CD14-positive monocyte (primary cell): ENCODE measurements at regions not wholly inside any gene's neighbourhood (a gene's known extent, or its start where the extent isn't known, plus 50 kb on each side); places are given as distances from the start of the nearest gene placed in this dataset.

Experiments used
- DNase-seq, 3 donors: peaks; one replicate each; pipeline ENCODE4 v3.0.0-alpha.2; 2011 to 2022
- H2AFZ ChIP-seq: 2 replicates; pipeline ENCODE4 v1.6.0; 2012; ENCODE audit warnings: mild to moderate bottlenecking, low read depth, low read length, inconsistent platforms; ENCODE audit not compliant: insufficient read depth, poor library complexity, severe bottlenecking
- H3K27ac ChIP-seq, 2 donors: 1 replicate in 1 of 2; 2 replicates in 1 of 2; pipeline ENCODE4 v1.5.1; 2012 to 2013; ENCODE audit warnings: low read length in 2 of 2, control low read depth in 1 of 2, inconsistent platforms in 1 of 2, low read depth in 1 of 2, mild to moderate bottlenecking in 1 of 2
- H3K27me3 ChIP-seq, 2 donors: one replicate each; pipeline versions ENCODE4 v1.6.0 to v1.6.1; 2011 to 2013; ENCODE audit warnings: low read length in 2 of 2; ENCODE audit not compliant: control insufficient read depth in 2 of 2, insufficient read depth in 2 of 2
- H3K36me3 ChIP-seq, 2 donors: replicated peaks in 1 of 2; 1 replicate in 1 of 2; 2 replicates in 1 of 2; pipeline versions ENCODE4 v1.5.1 to v1.6.1; 2012 to 2013; ENCODE audit warnings: low read length in 2 of 2, control low read depth in 1 of 2, inconsistent platforms in 1 of 2, mild to moderate bottlenecking in 1 of 2; ENCODE audit not compliant: insufficient read depth in 2 of 2, control insufficient read depth in 1 of 2
- H3K4me1 ChIP-seq, 2 donors: 1 replicate in 1 of 2; 2 replicates in 1 of 2; pipeline versions ENCODE4 v1.5.1 to v1.6.1; 2012 to 2013; ENCODE audit warnings: low read length in 2 of 2, control low read depth in 1 of 2, inconsistent platforms in 1 of 2, mild to moderate bottlenecking in 1 of 2, moderate library complexity in 1 of 2; ENCODE audit not compliant: insufficient read depth in 2 of 2, control insufficient read depth in 1 of 2
- H3K4me2 ChIP-seq: replicated peaks from 2 replicates; pipeline ENCODE3; 2012; ENCODE audit warnings: low read length, moderate library complexity, mild to moderate bottlenecking; ENCODE audit not compliant: poor library complexity, severe bottlenecking; ENCODE audit errors: extremely low read depth
- H3K4me3 ChIP-seq, 3 experiments: fragments of 200-600 bp in 1 of 3; sonication (generic) in 1 of 3; replicated peaks in 1 of 3; 1 replicate in 2 of 3; 2 replicates in 1 of 3; pipeline ENCODE4 v1.5.1; 2011 to 2013; ENCODE audit warnings: low read length in 3 of 3, mild to moderate bottlenecking in 3 of 3, control low read depth in 2 of 3, low read depth in 2 of 3, inconsistent platforms in 1 of 3, moderate library complexity in 1 of 3
- H3K79me2 ChIP-seq: 2 replicates; pipeline ENCODE4 v1.6.0; 2012; ENCODE audit warnings: mild to moderate bottlenecking, control low read depth, inconsistent platforms, low read length, moderate library complexity; ENCODE audit not compliant: insufficient read depth
- H3K9ac ChIP-seq: 2 replicates; pipeline ENCODE4 v1.6.0; 2017; ENCODE audit warnings: low read length, mild to moderate bottlenecking; ENCODE audit not compliant: insufficient read depth, poor library complexity, severe bottlenecking
- H3K9me3 ChIP-seq, 2 donors: replicated peaks in 1 of 2; 1 replicate in 1 of 2; 2 replicates in 1 of 2; pipeline versions ENCODE4 v1.5.1 to v1.6.1; 2012 to 2013; ENCODE audit warnings: low read length in 2 of 2, control low read depth in 1 of 2; ENCODE audit not compliant: control insufficient read depth in 1 of 2, insufficient read depth in 1 of 2
- H4K20me1 ChIP-seq: 2 replicates; pipeline ENCODE4 v1.6.0; 2012; ENCODE audit warnings: mild to moderate bottlenecking, low read length, control low read depth, moderate library complexity; ENCODE audit not compliant: insufficient read depth
- H3K27ac Mint-ChIP-seq, 7 donors: one replicate each; pipeline ENCODE4 v1.8.0; 2020; ENCODE audit warnings: mild to moderate bottlenecking in 7 of 7, mixed read lengths in 7 of 7, moderate library complexity in 6 of 7, inconsistent platforms in 2 of 7
- H3K27me3 Mint-ChIP-seq, 3 donors: one replicate each; pipeline ENCODE4 v1.8.0; 2021 to 2022; ENCODE audit warnings: low read depth in 3 of 3, mild to moderate bottlenecking in 3 of 3, mixed read lengths in 3 of 3, moderate library complexity in 3 of 3, inconsistent platforms in 1 of 3
- H3K36me3 Mint-ChIP-seq, 2 donors: one replicate each; pipeline ENCODE4 v1.8.0; 2020; ENCODE audit warnings: mixed read lengths in 2 of 2, inconsistent platforms in 1 of 2, mild to moderate bottlenecking in 1 of 2
- H3K4me1 Mint-ChIP-seq: one replicate; pipeline ENCODE4 v1.8.0; 2020; ENCODE audit warnings: mild to moderate bottlenecking, mixed read lengths
- H3K4me3 Mint-ChIP-seq, 2 donors: one replicate each; pipeline ENCODE4 v1.8.0; 2020; ENCODE audit warnings: mild to moderate bottlenecking in 2 of 2, mixed read lengths in 2 of 2, moderate library complexity in 1 of 2
- H3K9me3 Mint-ChIP-seq, 7 donors: one replicate each; pipeline ENCODE4 v1.8.0; 2020 to 2022; ENCODE audit warnings: mixed read lengths in 7 of 7, mild to moderate bottlenecking in 6 of 7, moderate library complexity in 6 of 7, inconsistent platforms in 2 of 7
- CTCF ChIP-seq: fragments of 200-600 bp; IDR thresholded peaks from one replicate; pipeline ENCODE4 v1.8.0; 2022; ENCODE audit warnings: antibody characterized with exemption, mild to moderate bottlenecking
- WGBS: methylation state at CpG from one replicate; pipeline ENCODE4 v1.1.5; 2013; ENCODE audit warnings: missing lambda C conversion rate; ENCODE audit not compliant: insufficient coverage; 5-methylcytosine and 5-hydroxymethylcytosine counted together
- intact Hi-C, 2 donors: fragments of 100-400 bp; cut with micrococcal nuclease; formaldehyde crosslinking; loops; one replicate each; pipeline versions ENCODE4 v1.15.0 to v1.15.1; 2023

GRCh38 chr11:131042041-131042390 is 125.7 kb upstream of the SNX19 start:
- no peaks in the 10 kb centered on the region for H3K36me3 Mint-ChIP-seq
- no peaks in the 10 kb centered on the region for H3K79me2 ChIP-seq
- WGBS: no CpG with 5 or more reads among the region's 1 CpG
- no peaks in the 10 kb centered on the region for H3K4me1 Mint-ChIP-seq
- no peaks in the 10 kb centered on the region for H3K9me3 ChIP-seq
- H3K27me3 Mint-ChIP-seq: peaks cover 0 to 6% (median 1%) of the 10 kb centered on the region in 3 donors
- H3K36me3 ChIP-seq: no peaks in the 10 kb centered on the region
- H3K27ac Mint-ChIP-seq: no peak overlapping the region
- DNase-seq: no peak
- no peak overlapping the region for H3K9ac ChIP-seq
- H3K4me1 ChIP-seq: no peaks in the 10 kb centered on the region
- H3K4me2 ChIP-seq: no peak overlapping the region
- H2AFZ ChIP-seq: no peak overlapping the region
- no peak overlapping the region for H3K4me3 Mint-ChIP-seq
- H3K9me3 Mint-ChIP-seq: peaks cover 0 to 4% (median 0%) of the 10 kb centered on the region in 7 donors
- H3K27ac ChIP-seq: no peak overlapping the region
- intact Hi-C loops: no loop called here
- no peaks in the 10 kb centered on the region for H4K20me1 ChIP-seq
- H3K27me3 ChIP-seq: no peaks in the 10 kb centered on the region
- no peak overlapping the region for H3K4me3 ChIP-seq
- TF ChIP-seq CTCF: no peak

- Histone ChIP-seq H3K4me2 (no peak overlapping the region), H2AFZ (no peak overlapping the region), H4K20me1 (no peaks in the 10 kb centered on the region), H3K9me3 (no peaks in the 10 kb centered on the region), H3K36me3 (no peaks in the 10 kb centered on the region), H3K79me2 (no peaks in the 10 kb centered on the region), H3K9ac (no peak overlapping the region), H3K4me1 (no peaks in the 10 kb centered on the region), H3K27me3 (no peaks in the 10 kb centered on the region), H3K27ac (no peak overlapping the region), H3K4me3 (no peak overlapping the region)
- Mint-ChIP-seq H3K9me3 (peaks cover 0 to 2% (median 0%) of the 10 kb centered on the region in 7 donors), H3K27ac (no peak overlapping the region), H3K4me3 (no peak overlapping the region), H3K36me3 (no peaks in the 10 kb centered on the region), H3K4me1 (no peaks in the 10 kb centered on the region), H3K27me3 (peaks cover 0 to 5% (median 0%) of the 10 kb centered on the region in 3 donors)
- no peak for TF ChIP-seq CTCF
- 100% methylated on average over 1 of the region's 1 CpG for WGBS
- intact Hi-C loops: no loop called here
- DNase-seq: no peak
Observed at GRCh38 chr11:131043251-131043650, 127.0 kb upstream of the SNX19 start.
